Right cardiac atrium (tissue), 5 donors: ENCODE measurements at regions not wholly inside any gene's neighbourhood (a gene's known extent, or its start where the extent isn't known, plus 50 kb on each side); places are given as distances from the start of the nearest gene placed in this dataset.

Experiments used
- ATAC-seq, 2 donors: fragments of 200-7000 bp; cut with Tn5 transposase; one replicate each; pipeline versions ENCODE4 v1.8.0 to v1.9.1; 2020; ENCODE audit warnings: moderate library complexity in 2 of 2, mild to moderate bottlenecking in 1 of 2
- DNase-seq, 3 donors: peaks; one replicate each; pipeline ENCODE4 v3.0.0-alpha.2; 2020
- H3K27ac ChIP-seq: one replicate; pipeline ENCODE4 v1.5.1; 2013; ENCODE audit warnings: mild to moderate bottlenecking, low read length, control low read depth, moderate library complexity
- H3K27me3 ChIP-seq: one replicate; pipeline ENCODE4 v1.6.1; 2013; ENCODE audit not compliant: control insufficient read depth, insufficient read depth
- H3K4me1 ChIP-seq: one replicate; pipeline ENCODE4 v1.6.1; 2013; ENCODE audit warnings: low read length; ENCODE audit not compliant: control insufficient read depth, insufficient read depth
- H3K4me3 ChIP-seq: one replicate; pipeline ENCODE4 v1.5.1; 2013; ENCODE audit warnings: low read length, control low read depth
- H3K9me3 ChIP-seq: one replicate; pipeline ENCODE4 v1.6.1; 2013; ENCODE audit warnings: low read length; ENCODE audit not compliant: control insufficient read depth
- WGBS: extraction: QIAGEN DNeasy Blood & Tissue Kit; methylation state at CpG from one replicate; pipeline ENCODE4 v1.1.7; 2013; 5-methylcytosine and 5-hydroxymethylcytosine counted together
- intact Hi-C, 4 donors: fragments of 100-400 bp; cut with DNase I; formaldehyde crosslinking; loops; one replicate each; pipeline versions ENCODE4 v1.11.0 to v1.14.0; 2022 to 2023
- donor health status: healthy with polysubstance abuse.
- donor health status: DM: no; HTN: yes; CAD: no.
- donor health status: DM: no; HTN: no; CAD: no.
- donor health status: DM: no; HTN: yes; CAD: no; lungs with severe emphysema.
- donor health status: DM: yes; HTN: yes; CAD: no.

DNA sequence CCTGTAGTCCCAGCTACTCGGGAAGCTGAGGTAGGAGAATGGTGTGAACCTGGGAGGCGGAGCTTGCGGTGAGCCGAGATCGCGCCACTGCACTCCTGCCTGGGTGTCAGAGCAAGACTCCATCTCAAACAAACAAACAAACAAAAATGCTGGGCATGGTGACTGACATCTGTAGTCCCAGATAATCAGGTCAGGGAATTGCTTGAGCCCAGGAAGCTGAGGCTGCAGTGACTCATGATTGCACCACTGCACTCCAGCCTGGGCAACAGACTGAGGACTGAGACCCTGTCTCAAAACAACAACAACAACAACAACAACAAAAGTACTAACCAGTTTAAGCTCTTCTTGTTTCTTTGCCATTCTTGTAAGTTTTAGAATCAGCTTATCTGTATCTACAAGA, 383.0 kb upstream of the PMFBP1 start:
- Histone ChIP-seq H3K27me3 (no peaks in the 10 kb centered on the region), H3K4me3 (no peak overlapping the region), H3K9me3 (no peaks in the 10 kb centered on the region), H3K27ac (no peak overlapping the region), H3K4me1 (no peaks in the 10 kb centered on the region)
- intact Hi-C loops = no loop called here
- no peak for ATAC-seq
- 96% methylated on average over 6 of the region's 6 CpGs for WGBS
- DNase-seq = no peak

DNA sequence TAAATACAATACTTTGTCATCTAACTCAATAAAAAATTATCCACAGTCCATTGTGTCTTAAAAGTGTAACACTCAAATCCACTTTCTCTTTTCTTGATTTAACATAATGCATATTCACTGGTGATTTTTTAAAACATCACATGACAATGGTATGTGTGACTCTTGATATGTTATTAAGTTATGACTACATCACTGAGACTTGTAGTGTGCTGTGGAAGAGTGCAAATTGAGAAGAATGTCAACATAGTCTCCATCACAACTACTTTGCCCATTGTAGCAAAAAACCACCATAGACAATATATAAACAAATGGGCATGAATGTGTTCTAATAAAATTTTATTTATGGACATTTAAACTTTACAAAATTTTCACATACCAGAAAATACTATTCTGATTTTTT, 380.7 kb upstream of the PMFBP1 start:
- Histone ChIP-seq H3K4me1 (no peaks in the 10 kb centered on the region), H3K4me3 (no peak overlapping the region), H3K27me3 (no peaks in the 10 kb centered on the region), H3K9me3 (no peaks in the 10 kb centered on the region), H3K27ac (no peak overlapping the region)
- DNase-seq (no peak), ATAC-seq (no peak)
- intact Hi-C loops = no loop called here

DNA sequence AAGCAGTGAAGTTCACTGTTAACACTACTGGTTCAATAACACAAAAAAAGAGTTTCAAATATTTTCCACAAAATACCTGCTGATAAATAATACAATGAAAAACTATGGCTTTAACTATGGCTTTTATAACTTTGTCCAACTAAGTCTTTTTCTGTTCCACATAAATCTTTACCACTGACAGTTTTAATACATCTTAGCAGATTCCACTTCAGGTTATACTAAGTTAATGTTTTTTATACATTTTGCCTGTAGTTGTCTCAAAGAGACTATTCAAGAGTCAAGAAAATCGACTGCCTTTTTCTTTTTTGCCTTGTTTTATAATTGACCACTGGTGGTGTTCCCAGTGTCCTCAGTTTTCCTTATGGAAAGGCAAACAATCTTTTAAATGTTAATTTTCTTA, 379.7 kb upstream of the PMFBP1 start:
- H3K4me1 ChIP-seq = no peaks in the 10 kb centered on the region

GRCh38 chr16:72549878-72550277, 377.9 kb upstream of the PMFBP1 start:
- DNase-seq (no peak), ATAC-seq (no peak)
- Histone ChIP-seq H3K27me3 (no peaks in the 10 kb centered on the region), H3K27ac (no peak overlapping the region), H3K4me3 (no peak overlapping the region), H3K4me1 (no peaks in the 10 kb centered on the region), H3K9me3 (no peaks in the 10 kb centered on the region)
- intact Hi-C loops = no loop called here
- WGBS = 89% methylated on average over 2 of the region's 2 CpGs

More for the DNA sequence above, 379.7 kb upstream of the PMFBP1 start:
- no peak overlapping the region for H3K4me3 ChIP-seq
- no peaks in the 10 kb centered on the region for H3K9me3 ChIP-seq
- intact Hi-C loops = no loop called here
- H3K27me3 ChIP-seq = no peaks in the 10 kb centered on the region
- no peak overlapping the region for H3K27ac ChIP-seq
- 90% methylated on average over 1 of the region's 1 CpG for WGBS
- ATAC-seq (no peak), DNase-seq (no peak)

DNA sequence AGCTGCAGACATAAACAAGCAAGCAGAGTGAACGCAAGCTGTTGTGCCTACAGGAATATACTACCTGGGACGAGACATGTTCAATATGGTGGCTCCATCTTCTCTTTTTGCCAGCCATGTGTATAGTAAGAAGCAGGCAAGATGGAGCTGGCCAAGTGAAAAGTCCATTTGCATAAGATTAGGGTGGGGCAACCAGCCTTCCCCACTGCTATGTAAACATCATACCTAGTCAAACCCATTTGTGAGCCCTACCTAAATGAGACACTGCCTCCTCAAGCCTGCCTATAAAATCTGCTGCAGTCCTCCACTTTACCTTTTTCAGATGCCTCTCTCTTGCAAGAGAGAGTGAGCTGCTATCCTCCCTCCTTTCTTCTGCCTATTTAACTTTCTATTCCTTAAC, 370.1 kb upstream of the PMFBP1 start:
- DNase-seq (no peak), ATAC-seq (no peak)
- over 99% methylated on average over 2 of the region's 2 CpGs for WGBS
- H3K27me3 ChIP-seq = no peaks in the 10 kb centered on the region
- no peaks in the 10 kb centered on the region for H3K4me1 ChIP-seq
- no peak overlapping the region for H3K27ac ChIP-seq
- H3K9me3 ChIP-seq = no peaks in the 10 kb centered on the region
- H3K4me3 ChIP-seq = no peak overlapping the region
- intact Hi-C loops = no loop called here

DNA sequence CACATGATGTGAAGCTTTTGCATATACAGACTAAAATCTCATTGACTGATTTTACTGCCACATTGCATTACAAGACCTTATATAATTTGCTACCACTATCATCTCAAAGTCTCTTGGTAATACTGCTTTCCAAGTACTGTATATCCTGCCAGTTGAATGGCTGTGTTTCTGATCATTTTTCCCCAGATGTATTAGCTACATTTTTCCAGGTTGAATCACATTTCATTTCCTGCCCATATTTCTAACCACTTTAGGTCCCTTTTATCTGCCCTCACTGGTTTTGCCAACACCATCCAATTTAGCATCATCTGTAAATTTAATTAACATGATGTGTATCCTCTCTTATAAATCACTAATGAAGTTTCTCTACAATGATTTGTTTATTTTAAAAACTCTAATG, 365.7 kb upstream of the PMFBP1 start:
- no peak for DNase-seq
- intact Hi-C loops = no loop called here

GRCh38 chr16:72536723-72537435, 364.9 kb upstream of the PMFBP1 start:
- Histone ChIP-seq H3K4me1 (no peaks in the 10 kb centered on the region), H3K4me3 (no peak overlapping the region), H3K27ac (no peak overlapping the region), H3K9me3 (no peaks in the 10 kb centered on the region), H3K27me3 (no peaks in the 10 kb centered on the region)
- DNase-seq (no peak), ATAC-seq (no peak)
- intact Hi-C loops = no loop called here
- 90% methylated on average over 2 of the region's 2 CpGs for WGBS

More for the DNA sequence above, 365.7 kb upstream of the PMFBP1 start:
- H3K4me3 ChIP-seq = no peak overlapping the region
- no peaks in the 10 kb centered on the region for H3K9me3 ChIP-seq
- ATAC-seq = no peak
- no peaks in the 10 kb centered on the region for H3K27me3 ChIP-seq
- H3K4me1 ChIP-seq = no peaks in the 10 kb centered on the region
- no peak overlapping the region for H3K27ac ChIP-seq

DNA sequence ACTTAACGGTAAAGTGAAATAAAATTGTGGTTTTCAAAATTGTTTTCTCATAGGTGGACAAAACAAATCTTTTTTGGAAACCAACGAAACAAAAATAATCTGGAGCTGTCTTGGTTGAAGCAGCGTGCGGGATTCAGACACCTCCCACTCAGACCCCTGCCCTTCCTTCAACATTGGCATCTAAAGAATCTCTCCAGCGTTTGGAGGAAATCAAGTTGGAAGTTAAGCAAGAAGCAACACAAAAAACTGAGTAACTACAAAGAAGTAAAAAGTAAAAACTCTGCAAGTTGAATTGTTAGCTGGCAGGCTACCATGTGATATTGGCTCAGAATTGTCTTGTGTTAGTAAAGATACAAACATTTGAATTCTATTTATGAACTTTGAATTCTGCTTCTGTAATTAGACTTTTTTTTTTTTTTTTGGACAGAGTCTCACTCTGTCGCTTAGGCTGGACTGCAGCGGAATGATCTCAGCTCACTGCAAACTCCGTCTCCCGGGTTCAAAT, 361.0 kb upstream of the PMFBP1 start:
- no peak for DNase-seq
- WGBS = 43% methylated on average over 9 of the region's 9 CpGs

DNA sequence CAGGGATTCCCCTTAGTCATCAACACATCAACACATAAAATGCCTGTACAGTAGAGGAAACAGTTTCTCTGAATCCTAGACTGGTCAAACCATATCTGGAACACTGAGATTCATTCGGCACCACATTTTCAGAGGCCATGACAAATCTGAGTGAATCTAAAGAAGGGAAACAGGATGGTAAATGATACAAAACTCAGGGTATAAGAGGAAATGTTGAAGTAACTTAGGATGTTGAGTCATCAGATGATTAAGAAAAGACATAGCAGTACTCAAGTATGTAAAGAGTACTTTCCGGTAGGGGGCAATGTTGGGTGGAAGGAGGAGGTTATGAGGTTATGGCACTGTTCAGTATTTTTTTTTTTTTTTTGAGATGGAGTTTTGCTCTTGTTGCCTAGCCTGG, 358.5 kb upstream of the PMFBP1 start:
- H3K9me3 ChIP-seq = no peaks in the 10 kb centered on the region
- H3K4me3 ChIP-seq = no peak overlapping the region
- no peak overlapping the region for H3K27ac ChIP-seq
- WGBS = 84% methylated on average over 2 of the region's 2 CpGs
- H3K4me1 ChIP-seq = no peaks in the 10 kb centered on the region
- intact Hi-C loops = no loop called here
- no peaks in the 10 kb centered on the region for H3K27me3 ChIP-seq
- DNase-seq (no peak), ATAC-seq (no peak)

More for the DNA sequence above, 361.0 kb upstream of the PMFBP1 start:
- no peaks in the 10 kb centered on the region for H3K27me3 ChIP-seq
- ATAC-seq = no peak
- no peak overlapping the region for H3K27ac ChIP-seq
- intact Hi-C loops = no loop called here
- H3K4me3 ChIP-seq = no peak overlapping the region
- H3K4me1 ChIP-seq = no peaks in the 10 kb centered on the region
- H3K9me3 ChIP-seq = no peaks in the 10 kb centered on the region

DNA sequence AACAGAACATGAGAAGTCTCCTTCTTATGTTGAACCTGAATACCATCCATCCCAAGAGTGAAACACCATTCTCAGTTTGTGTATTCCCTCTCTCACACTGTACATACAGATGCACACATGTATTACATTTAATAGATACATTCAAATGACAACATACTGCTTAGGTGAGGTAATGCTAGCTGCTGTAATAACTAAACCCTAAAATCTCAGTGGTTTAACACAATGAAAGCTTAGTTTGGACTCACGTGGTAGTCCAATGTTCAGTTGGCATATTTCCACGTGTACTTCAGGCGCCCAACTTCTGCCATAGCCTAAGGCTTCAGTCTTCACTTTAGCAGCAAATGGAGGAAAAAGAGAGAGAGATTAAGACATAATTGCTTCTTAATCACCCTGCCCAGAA, 351.1 kb upstream of the PMFBP1 start:
- Histone ChIP-seq H3K27me3 (no peaks in the 10 kb centered on the region), H3K4me1 (no peaks in the 10 kb centered on the region), H3K9me3 (peaks cover 2% of the 10 kb centered on the region), H3K27ac (no peak overlapping the region), H3K4me3 (no peak overlapping the region)
- DNase-seq (no peak), ATAC-seq (no peak)
- intact Hi-C loops = no loop called here
- WGBS = 94% methylated on average over 3 of the region's 3 CpGs

DNA sequence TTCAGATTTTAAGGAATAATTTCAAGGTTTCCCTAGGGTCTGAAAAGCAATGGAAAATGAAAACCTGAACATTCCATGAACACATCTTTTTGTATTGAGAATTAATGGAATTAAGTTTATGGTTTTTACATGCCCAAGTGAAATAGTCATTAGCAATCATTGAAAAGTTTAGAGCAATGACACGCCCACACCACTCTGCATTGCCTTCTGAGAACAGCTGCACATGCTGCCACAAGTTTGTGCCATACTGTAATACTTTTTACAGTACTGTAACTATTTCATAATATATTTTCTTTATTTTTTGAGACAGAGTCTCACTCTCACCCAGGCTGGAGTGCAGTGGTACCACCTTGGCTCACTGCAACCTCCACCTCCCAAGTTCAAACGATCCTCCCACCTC, 345.2 kb upstream of the PMFBP1 start:
- Histone ChIP-seq H3K27me3 (no peaks in the 10 kb centered on the region), H3K4me3 (no peak overlapping the region), H3K4me1 (no peaks in the 10 kb centered on the region), H3K9me3 (no peaks in the 10 kb centered on the region), H3K27ac (no peak overlapping the region)
- intact Hi-C loops = loop anchor here in 1 of 4 donors (10.0 kb wide), 1 partner anchor 48 kb away; no protein-coding TSS in a partner anchor
- ATAC-seq (no peak), DNase-seq (no peak)
- WGBS = 96% methylated on average over 2 of the region's 2 CpGs

GRCh38 chr16:72511171-72511570, 339.2 kb upstream of the PMFBP1 start:
- no peak for ATAC-seq
- no peaks in the 10 kb centered on the region for H3K4me1 ChIP-seq
- DNase-seq = no peak
- H3K4me3 ChIP-seq = no peak overlapping the region
- H3K9me3 ChIP-seq = no peaks in the 10 kb centered on the region
- intact Hi-C loops = loop anchor here in 1 of 4 donors (10.0 kb wide), 1 partner anchor 54 kb away; no protein-coding TSS in a partner anchor
- no peak overlapping the region for H3K27ac ChIP-seq
- no peaks in the 10 kb centered on the region for H3K27me3 ChIP-seq
- WGBS = 92% methylated on average over 3 of the region's 3 CpGs
